GM12864 (cell line): ENCODE measurements at regions not wholly inside any gene's neighbourhood (a gene's known extent, or its start where the extent isn't known, plus 50 kb on each side); places are given as distances from the start of the nearest gene placed in this dataset.

ENCODE experiments used
- DNase-seq: peaks from one replicate; pipeline ENCODE4 v3.0.0-alpha.2; 2011; ENCODE audit warnings: low read depth
- H3K4me3 ChIP-seq: 2 replicates; pipeline ENCODE4 v1.5.1; 2011; ENCODE audit warnings: mild to moderate bottlenecking, low read depth, low read length, control low read depth
- TF ChIP-seq, protein P1 (sequence below): IDR thresholded peaks from 2 replicates; pipeline ENCODE4 v1.5.1; 2011; ENCODE audit warnings: low read depth, mild to moderate bottlenecking, moderate library complexity, low read length, control low read depth, inconsistent platforms; ENCODE audit errors: missing control alignments

DNA sequence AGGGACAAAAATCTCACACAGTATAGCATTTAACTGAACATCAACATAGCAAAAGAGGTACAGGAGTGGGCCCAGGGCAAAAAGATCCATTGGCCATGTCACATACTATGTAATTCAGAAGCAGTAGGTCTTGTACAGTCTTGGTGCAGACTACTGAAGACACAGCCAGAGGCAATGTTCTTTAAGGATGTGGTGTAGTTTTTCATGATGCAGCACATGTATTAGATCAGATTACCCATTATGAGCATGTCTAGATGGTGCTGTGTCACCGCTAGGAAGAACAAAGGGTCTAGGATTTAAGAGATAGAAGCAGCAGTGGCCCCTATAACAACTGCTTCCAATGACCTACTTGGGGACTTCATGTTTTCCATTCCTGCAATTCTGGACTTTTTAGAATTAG, 610.4 kb upstream of the MEF2C start:
- H3K4me3 ChIP-seq = no peak overlapping the region
- DNase-seq = no peak
- TF ChIP-seq, protein P1, sequence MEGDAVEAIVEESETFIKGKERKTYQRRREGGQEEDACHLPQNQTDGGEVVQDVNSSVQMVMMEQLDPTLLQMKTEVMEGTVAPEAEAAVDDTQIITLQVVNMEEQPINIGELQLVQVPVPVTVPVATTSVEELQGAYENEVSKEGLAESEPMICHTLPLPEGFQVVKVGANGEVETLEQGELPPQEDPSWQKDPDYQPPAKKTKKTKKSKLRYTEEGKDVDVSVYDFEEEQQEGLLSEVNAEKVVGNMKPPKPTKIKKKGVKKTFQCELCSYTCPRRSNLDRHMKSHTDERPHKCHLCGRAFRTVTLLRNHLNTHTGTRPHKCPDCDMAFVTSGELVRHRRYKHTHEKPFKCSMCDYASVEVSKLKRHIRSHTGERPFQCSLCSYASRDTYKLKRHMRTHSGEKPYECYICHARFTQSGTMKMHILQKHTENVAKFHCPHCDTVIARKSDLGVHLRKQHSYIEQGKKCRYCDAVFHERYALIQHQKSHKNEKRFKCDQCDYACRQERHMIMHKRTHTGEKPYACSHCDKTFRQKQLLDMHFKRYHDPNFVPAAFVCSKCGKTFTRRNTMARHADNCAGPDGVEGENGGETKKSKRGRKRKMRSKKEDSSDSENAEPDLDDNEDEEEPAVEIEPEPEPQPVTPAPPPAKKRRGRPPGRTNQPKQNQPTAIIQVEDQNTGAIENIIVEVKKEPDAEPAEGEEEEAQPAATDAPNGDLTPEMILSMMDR = no peak

DNA sequence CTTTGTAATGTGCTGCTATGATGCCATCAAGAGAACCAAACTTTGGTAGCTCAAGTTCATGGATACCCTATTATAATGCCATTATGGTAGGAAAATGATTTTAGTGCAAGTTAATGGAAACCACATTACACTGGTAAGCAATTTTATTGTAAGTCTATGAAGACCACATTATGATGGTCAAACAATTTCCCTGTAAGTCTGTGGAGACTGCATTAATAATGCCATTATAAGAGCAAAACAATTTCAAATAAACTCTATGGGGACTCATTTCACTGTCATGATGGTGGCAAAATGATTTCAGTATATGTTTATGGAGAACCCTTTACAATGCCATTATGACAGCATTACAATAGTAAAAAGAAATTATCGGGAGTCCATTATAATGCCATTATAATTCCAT, 602.0 kb upstream of the MEF2C start:
- DNase-seq = no peak
- TF ChIP-seq, protein P1 = no peak
- no peak overlapping the region for H3K4me3 ChIP-seq

DNA sequence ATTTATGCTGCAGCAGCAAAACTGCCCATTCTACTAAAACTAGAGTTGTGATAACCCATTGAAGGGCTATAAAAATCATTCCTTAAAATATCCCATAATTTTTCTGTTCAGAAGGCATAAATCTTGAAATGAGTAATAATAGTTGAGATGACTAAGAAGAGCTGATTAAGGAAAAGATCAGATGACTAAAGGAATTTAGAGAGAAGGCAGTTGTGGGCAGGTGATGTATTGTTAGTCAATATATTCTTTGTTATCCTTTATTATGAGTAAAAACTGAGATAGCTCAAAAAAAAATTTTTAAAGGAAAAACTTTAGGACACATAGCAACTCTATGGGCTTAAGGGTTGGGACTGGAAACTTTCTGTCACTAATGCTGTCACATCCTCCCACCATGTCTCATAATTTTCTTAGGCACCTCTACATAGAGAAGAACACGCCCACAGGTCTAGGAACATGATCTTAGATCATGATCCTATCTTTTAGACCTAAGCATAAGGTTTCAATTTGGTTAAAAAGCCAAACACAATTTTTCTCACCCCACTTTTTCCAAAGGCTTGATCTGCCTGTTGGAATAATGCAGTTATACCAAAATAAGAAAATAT, 597.5 kb upstream of the MEF2C start:
- TF ChIP-seq, protein P1 = no peak
- DNase-seq = no peak

DNA sequence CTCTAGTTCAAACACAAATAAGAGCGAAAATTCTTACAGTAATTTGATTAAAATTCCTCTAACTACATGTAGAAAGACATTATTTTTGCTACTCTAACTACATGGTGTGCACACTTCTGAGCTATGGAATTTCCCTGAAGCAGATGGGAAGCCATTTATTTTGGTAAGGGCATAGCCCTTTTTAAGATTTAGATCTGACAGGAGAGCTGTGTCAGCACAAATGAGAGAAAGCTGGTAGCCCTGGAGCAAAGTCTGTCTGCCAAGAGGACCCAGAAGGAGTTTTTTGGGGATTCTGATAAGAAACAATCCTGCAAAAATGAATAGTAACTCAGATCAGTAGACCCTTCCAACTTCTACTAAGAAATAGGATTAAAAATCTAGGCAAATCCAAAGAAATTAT, 595.9 kb upstream of the MEF2C start:
- DNase-seq = no peak
- H3K4me3 ChIP-seq = no peak overlapping the region
- TF ChIP-seq, protein P1 = no peak

More for the DNA sequence above, 597.5 kb upstream of the MEF2C start:
- no peak overlapping the region for H3K4me3 ChIP-seq

DNA sequence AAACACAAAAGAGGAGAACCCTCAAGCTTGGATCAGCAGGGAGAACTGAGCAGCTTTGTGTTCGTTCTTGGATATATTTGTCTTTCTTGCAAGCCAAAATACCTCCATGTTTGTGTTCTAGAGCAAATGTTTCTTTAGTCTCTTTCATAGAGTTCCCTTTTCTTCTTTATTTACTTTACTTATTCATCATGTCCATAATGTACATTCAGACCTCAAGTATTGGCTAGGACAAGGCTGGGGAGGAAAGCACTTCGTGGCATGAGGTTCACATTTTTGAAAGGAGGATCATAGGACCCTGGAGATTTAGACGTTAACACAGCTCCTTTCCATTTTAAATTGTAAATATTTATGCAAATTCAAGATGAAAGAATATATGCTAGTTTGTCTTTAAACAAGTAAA, 590.2 kb upstream of the MEF2C start:
- TF ChIP-seq, protein P1 = no peak
- no peak overlapping the region for H3K4me3 ChIP-seq
- no peak for DNase-seq

DNA sequence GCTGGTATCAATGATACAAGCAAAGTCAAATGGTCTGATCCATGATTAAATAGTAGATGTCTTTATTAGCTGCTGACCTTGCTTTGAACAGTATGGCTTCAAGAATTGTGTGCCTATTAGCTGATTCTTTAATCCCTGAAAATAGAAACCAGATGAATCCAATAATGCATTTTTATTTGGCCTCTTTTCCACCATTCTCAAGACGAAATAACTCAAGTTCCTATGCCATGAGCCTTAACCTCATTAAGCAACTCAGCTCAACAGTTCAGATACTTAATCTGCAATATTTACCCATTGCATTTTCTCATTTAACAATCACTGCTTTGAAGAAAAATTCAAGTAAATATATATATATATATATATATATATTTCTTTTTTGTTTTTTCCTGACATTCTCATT, 588.6 kb upstream of the MEF2C start:
- DNase-seq = no peak
- H3K4me3 ChIP-seq = no peak overlapping the region
- TF ChIP-seq, protein P1 = no peak

DNA sequence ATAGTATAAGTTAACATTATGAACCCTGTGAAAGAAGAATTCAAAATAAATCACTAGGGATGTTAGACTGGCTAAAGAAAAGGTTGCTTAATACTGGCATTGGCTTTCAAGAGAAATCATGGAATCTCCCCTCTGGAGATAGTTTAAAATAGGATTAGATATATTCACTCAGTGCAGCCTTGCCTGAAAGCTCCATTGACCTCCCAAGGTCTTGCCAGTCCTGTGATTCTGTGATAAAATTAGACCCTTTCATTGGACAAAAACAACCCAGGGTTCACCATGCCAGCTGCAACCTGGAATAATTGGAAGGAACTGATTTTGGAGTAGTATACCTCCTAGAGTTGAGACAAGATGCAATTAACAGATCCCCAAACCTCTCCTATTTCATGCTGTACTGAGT, 588.1 kb upstream of the MEF2C start:
- no peak for DNase-seq
- H3K4me3 ChIP-seq = no peak overlapping the region
- TF ChIP-seq, protein P1 = no peak
